CD4-positive, CD25-positive, alpha-beta regulatory T cell (primary cell): ENCODE measurements at regions not wholly inside any gene's neighbourhood (a gene's known extent, or its start where the extent isn't known, plus 50 kb on each side); places are given as distances from the start of the nearest gene placed in this dataset.

Source experiments
- ATAC-seq, 2 donors: fragments of 150-1000 bp; cut with Tn5 transposase; one replicate each; pipeline ENCODE4 v1.10.0; 2021; ENCODE audit warnings: low read depth in 2 of 2, moderate number of reproducible peaks in 2 of 2, moderate library complexity in 1 of 2
- DNase-seq, 3 donors: peaks; one replicate each; pipeline versions ENCODE4 v3.0.0 to v3.0.0-alpha.2; 2012 to 2022; ENCODE audit warnings: mixed read lengths in 1 of 3
- H3K27ac ChIP-seq: one replicate; pipeline ENCODE4 v1.7.0; 2013; ENCODE audit warnings: mild to moderate bottlenecking, low read length; ENCODE audit not compliant: insufficient read depth, poor library complexity, severe bottlenecking
- H3K27me3 ChIP-seq: one replicate; pipeline ENCODE4 v1.7.0; 2013; ENCODE audit warnings: low read length; ENCODE audit not compliant: control insufficient read depth, insufficient read depth
- H3K36me3 ChIP-seq: one replicate; pipeline ENCODE4 v1.7.0; 2013; ENCODE audit warnings: mild to moderate bottlenecking, low read length, moderate library complexity; ENCODE audit not compliant: control insufficient read depth, insufficient read depth
- H3K4me1 ChIP-seq: 2 replicates; pipeline ENCODE4 v1.7.0; 2013; ENCODE audit warnings: mild to moderate bottlenecking, low read length; ENCODE audit not compliant: insufficient read depth, control insufficient read depth, poor library complexity, severe bottlenecking
- H3K4me3 ChIP-seq: one replicate; pipeline ENCODE4 v1.7.0; 2013; ENCODE audit warnings: low read depth, mild to moderate bottlenecking, low read length, moderate library complexity
- H3K9me3 ChIP-seq, 2 experiments: 1 replicate in 1 of 2; 2 replicates in 1 of 2; pipeline ENCODE4 v1.7.0; 2013; ENCODE audit warnings: low read length in 2 of 2, mild to moderate bottlenecking in 1 of 2, moderate library complexity in 1 of 2; ENCODE audit not compliant: control insufficient read depth in 2 of 2
- H3K27ac Mint-ChIP-seq, 3 donors: one replicate each; pipeline ENCODE4 v1.8.0; 2020 to 2022; ENCODE audit warnings: mild to moderate bottlenecking in 3 of 3, mixed read lengths in 3 of 3, moderate library complexity in 2 of 3
- H3K27me3 Mint-ChIP-seq: one replicate; pipeline ENCODE4 v1.8.0; 2022; ENCODE audit warnings: mild to moderate bottlenecking, mixed read lengths
- H3K36me3 Mint-ChIP-seq: one replicate; pipeline ENCODE4 v1.8.0; 2020; ENCODE audit warnings: mixed read lengths
- H3K4me1 Mint-ChIP-seq, 4 donors: one replicate each; pipeline ENCODE4 v1.8.0; 2020 to 2022; ENCODE audit warnings: mixed read lengths in 4 of 4, mild to moderate bottlenecking in 1 of 4
- H3K4me3 Mint-ChIP-seq, 4 donors: one replicate each; pipeline ENCODE4 v1.8.0; 2020 to 2022; ENCODE audit warnings: mild to moderate bottlenecking in 4 of 4, mixed read lengths in 4 of 4, moderate library complexity in 3 of 4
- H3K9me3 Mint-ChIP-seq, 7 donors: one replicate each; pipeline ENCODE4 v1.8.0; 2020 to 2022; ENCODE audit warnings: mixed read lengths in 7 of 7, mild to moderate bottlenecking in 3 of 7, moderate library complexity in 2 of 7

- H3K4me1 Mint-ChIP-seq, result no peaks in the 10 kb centered on the region
- no peak overlapping the region for H3K27ac Mint-ChIP-seq
- no peak overlapping the region for H3K27ac ChIP-seq
- no peaks in the 10 kb centered on the region for H3K27me3 ChIP-seq
- H3K36me3 Mint-ChIP-seq, result no peaks in the 10 kb centered on the region
- DNase-seq, result no peak
- no peaks in the 10 kb centered on the region for H3K27me3 Mint-ChIP-seq
- no peaks in the 10 kb centered on the region for H3K9me3 ChIP-seq
- H3K4me1 ChIP-seq, result no peaks in the 10 kb centered on the region
- H3K4me3 ChIP-seq, result no peak overlapping the region
- no peaks in the 10 kb centered on the region for H3K36me3 ChIP-seq
- H3K9me3 Mint-ChIP-seq, result peaks cover 3 to 19% (median 7%) of the 10 kb centered on the region in 7 donors
- no peak overlapping the region for H3K4me3 Mint-ChIP-seq
- no peak for ATAC-seq
These were observed 586.1 kb upstream of the AUTS2 start for GRCh38 chr7:69012149-69012548.

GRCh38 chr7:69017208-69017607, 581.1 kb upstream of the AUTS2 start:
- H3K4me1 Mint-ChIP-seq, result no peaks in the 10 kb centered on the region
- no peak overlapping the region for H3K4me3 Mint-ChIP-seq

GRCh38 chr7:69018200-69018599, 580.1 kb upstream of the AUTS2 start:
- no peak overlapping the region for H3K4me3 Mint-ChIP-seq
- Histone ChIP-seq H3K9me3 (peaks cover 2 to 11% of the 10 kb centered on the region in 2 experiments), H3K4me3 (no peak overlapping the region), H3K27ac (no peak overlapping the region), H3K4me1 (no peaks in the 10 kb centered on the region), H3K27me3 (no peaks in the 10 kb centered on the region), H3K36me3 (no peaks in the 10 kb centered on the region)
- no peak overlapping the region for H3K27ac Mint-ChIP-seq
- peaks cover 0 to 35% (median 12%) of the 10 kb centered on the region in 7 donors for H3K9me3 Mint-ChIP-seq
- H3K4me1 Mint-ChIP-seq, result no peaks in the 10 kb centered on the region
- H3K27me3 Mint-ChIP-seq, result no peaks in the 10 kb centered on the region
- ATAC-seq, result no peak
- no peaks in the 10 kb centered on the region for H3K36me3 Mint-ChIP-seq
- no peak for DNase-seq

More at GRCh38 chr7:69017208-69017607, 581.1 kb upstream of the AUTS2 start:
- no peak for DNase-seq
- Histone ChIP-seq H3K27ac (no peak overlapping the region), H3K4me1 (no peaks in the 10 kb centered on the region), H3K36me3 (no peaks in the 10 kb centered on the region), H3K27me3 (no peaks in the 10 kb centered on the region), H3K4me3 (no peak overlapping the region), H3K9me3 (peaks cover 2 to 11% of the 10 kb centered on the region in 2 experiments)
- Mint-ChIP-seq H3K9me3 (peaks cover 0 to 27% (median 7%) of the 10 kb centered on the region in 7 donors), H3K36me3 (no peaks in the 10 kb centered on the region), H3K27ac (no peak overlapping the region), H3K27me3 (no peaks in the 10 kb centered on the region)
- ATAC-seq, result no peak

GRCh38 chr7:69019437-69019836, 578.8 kb upstream of the AUTS2 start:
- H3K4me3 Mint-ChIP-seq, result no peak overlapping the region
- ATAC-seq (no peak), DNase-seq (no peak)
- no peaks in the 10 kb centered on the region for H3K4me1 ChIP-seq
- H3K27ac ChIP-seq, result no peak overlapping the region
- no peak overlapping the region for H3K4me3 ChIP-seq
- H3K36me3 Mint-ChIP-seq, result no peaks in the 10 kb centered on the region
- no peaks in the 10 kb centered on the region for H3K36me3 ChIP-seq
- no peak overlapping the region for H3K27ac Mint-ChIP-seq
- peaks cover 2 to 11% of the 10 kb centered on the region in 2 experiments for H3K9me3 ChIP-seq
- no peaks in the 10 kb centered on the region for H3K27me3 ChIP-seq
- no peaks in the 10 kb centered on the region for H3K27me3 Mint-ChIP-seq
- H3K9me3 Mint-ChIP-seq, result peaks cover 0 to 40% (median 9%) of the 10 kb centered on the region in 7 donors
- H3K4me1 Mint-ChIP-seq, result no peaks in the 10 kb centered on the region

GRCh38 chr7:69020536-69020935, 577.7 kb upstream of the AUTS2 start:
- no peak overlapping the region for H3K27ac Mint-ChIP-seq
- H3K4me3 Mint-ChIP-seq, result no peak overlapping the region
- Histone ChIP-seq H3K4me3 (no peak overlapping the region), H3K36me3 (no peaks in the 10 kb centered on the region), H3K9me3 (peaks cover 2 to 11% of the 10 kb centered on the region in 2 experiments), H3K27me3 (no peaks in the 10 kb centered on the region), H3K4me1 (no peaks in the 10 kb centered on the region), H3K27ac (no peak overlapping the region)
- DNase-seq, result no peak
- H3K4me1 Mint-ChIP-seq, result no peaks in the 10 kb centered on the region
- no peaks in the 10 kb centered on the region for H3K27me3 Mint-ChIP-seq
- H3K9me3 Mint-ChIP-seq, result peaks cover 0 to 47% (median 9%) of the 10 kb centered on the region in 7 donors
- H3K36me3 Mint-ChIP-seq, result no peaks in the 10 kb centered on the region
- no peak for ATAC-seq

DNA sequence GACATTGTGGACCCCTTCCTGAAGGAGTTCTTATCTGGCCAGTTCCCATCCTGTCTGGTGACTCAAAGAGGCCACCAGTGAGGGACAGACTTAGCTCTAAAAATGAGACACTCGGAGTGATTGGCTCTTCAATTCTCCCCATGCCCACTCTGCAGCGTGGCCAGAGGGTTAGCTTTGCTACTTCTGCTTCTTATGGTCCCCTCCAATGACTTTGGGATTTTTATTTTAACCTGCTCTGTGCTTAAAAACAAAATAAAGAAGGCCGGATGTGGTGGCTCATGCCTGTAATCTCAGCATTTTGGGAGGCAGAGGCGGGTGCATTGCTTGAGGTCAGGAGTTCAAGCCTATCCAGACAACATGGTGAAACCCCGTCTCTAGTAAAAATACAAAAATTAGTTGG, 573.0 kb upstream of the AUTS2 start:
- H3K36me3 Mint-ChIP-seq, result no peaks in the 10 kb centered on the region
- H3K4me1 Mint-ChIP-seq, result no peaks in the 10 kb centered on the region
- no peak overlapping the region for H3K4me3 ChIP-seq
- H3K27ac Mint-ChIP-seq, result no peak overlapping the region
- peaks cover 2 to 36% (median 7%) of the 10 kb centered on the region in 7 donors for H3K9me3 Mint-ChIP-seq
- H3K27ac ChIP-seq, result no peak overlapping the region
- no peaks in the 10 kb centered on the region for H3K27me3 ChIP-seq
- ATAC-seq, result no peak
- DNase-seq, result no peak
- no peaks in the 10 kb centered on the region for H3K4me1 ChIP-seq
- H3K9me3 ChIP-seq, result peaks cover 0 to 3% of the 10 kb centered on the region in 2 experiments
- no peaks in the 10 kb centered on the region for H3K27me3 Mint-ChIP-seq
- H3K36me3 ChIP-seq, result no peaks in the 10 kb centered on the region
- no peak overlapping the region for H3K4me3 Mint-ChIP-seq

GRCh38 chr7:69032848-69033247, 565.4 kb upstream of the AUTS2 start:
- H3K9me3 ChIP-seq, result peaks cover 0 to 3% of the 10 kb centered on the region in 2 experiments
- Mint-ChIP-seq H3K4me1 (no peaks in the 10 kb centered on the region), H3K27me3 (no peaks in the 10 kb centered on the region), H3K36me3 (no peaks in the 10 kb centered on the region), H3K9me3 (peaks cover 0 to 15% (median 5%) of the 10 kb centered on the region in 7 donors), H3K27ac (no peak overlapping the region), H3K4me3 (no peak overlapping the region)
- DNase-seq (no peak), ATAC-seq (no peak)
- no peaks in the 10 kb centered on the region for H3K4me1 ChIP-seq
- H3K27ac ChIP-seq, result no peak overlapping the region
- no peaks in the 10 kb centered on the region for H3K36me3 ChIP-seq
- H3K4me3 ChIP-seq, result no peak overlapping the region
- no peaks in the 10 kb centered on the region for H3K27me3 ChIP-seq

DNA sequence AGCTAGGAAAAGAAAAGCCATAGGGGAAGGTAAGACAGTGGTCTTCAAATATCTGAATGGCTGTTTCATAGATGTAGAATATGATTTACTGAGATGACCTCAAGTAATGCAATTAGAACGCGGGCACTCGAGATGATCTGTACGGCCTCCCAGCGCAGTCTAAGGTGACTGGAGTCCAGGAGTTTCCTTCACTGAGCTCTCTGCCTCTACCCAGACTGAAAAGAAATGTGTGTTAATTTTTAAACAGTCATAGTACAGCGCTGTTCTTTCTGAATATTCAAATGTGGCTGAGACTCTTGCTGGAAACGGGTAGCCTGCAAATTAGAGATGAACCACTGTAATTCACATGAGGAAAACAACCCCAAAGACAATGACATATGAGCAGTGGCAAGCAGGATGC, 562.4 kb upstream of the AUTS2 start:
- DNase-seq (no peak), ATAC-seq (no peak)
- Histone ChIP-seq H3K27ac (no peak overlapping the region), H3K4me3 (no peak overlapping the region), H3K4me1 (no peaks in the 10 kb centered on the region), H3K36me3 (no peaks in the 10 kb centered on the region), H3K9me3 (no peaks in the 10 kb centered on the region), H3K27me3 (no peaks in the 10 kb centered on the region)
- Mint-ChIP-seq H3K27ac (no peak overlapping the region), H3K36me3 (no peaks in the 10 kb centered on the region), H3K4me1 (no peaks in the 10 kb centered on the region), H3K9me3 (peaks cover 0 to 10% (median 5%) of the 10 kb centered on the region in 7 donors), H3K27me3 (no peaks in the 10 kb centered on the region), H3K4me3 (peak overlapping the region in 1 of 4 donors; percentile 27)
